GM23338 (cell line): ENCODE measurements at regions not wholly inside any gene's neighbourhood (a gene's known extent, or its start where the extent isn't known, plus 50 kb on each side); places are given as distances from the start of the nearest gene placed in this dataset.

ENCODE experiments used
- ATAC-seq: fragments of 200-7000 bp; cut with Tn5 transposase; 3 replicates; pipeline ENCODE4 v1.9.1; 2020
- DNase-seq: peaks from one replicate; pipeline ENCODE4 v3.0.0-alpha.2; 2015; ENCODE audit warnings: low spot score
- H2AFZ ChIP-seq: fragments of 200-600 bp; sonication (generic); 2 replicates; pipeline ENCODE4 v1.8.0; 2016; ENCODE audit warnings: antibody characterized with exemption, mild to moderate bottlenecking, moderate library complexity
- H3F3A ChIP-seq: fragments of 200-600 bp; sonication (generic); replicated peaks from 2 replicates; pipeline ENCODE4 v1.8.0; 2017; ENCODE audit warnings: antibody characterized with exemption, mixed run types, low read depth
- H3K27ac ChIP-seq: fragments of 200-600 bp; sonication (generic); 2 replicates; pipeline ENCODE4 v1.6.1; 2016; ENCODE audit warnings: low read depth
- H3K27me3 ChIP-seq: fragments of 200-600 bp; sonication (generic); 2 replicates; pipeline ENCODE4 v1.8.0; 2016; ENCODE audit warnings: mild to moderate bottlenecking, mixed run types, moderate library complexity; ENCODE audit not compliant: insufficient read depth
- H3K36me3 ChIP-seq: fragments of 200-600 bp; sonication (generic); 2 replicates; pipeline ENCODE4 v1.8.0; 2016; ENCODE audit warnings: mild to moderate bottlenecking; ENCODE audit not compliant: insufficient read depth
- H3K4me1 ChIP-seq: fragments of 200-600 bp; sonication (generic); 2 replicates; pipeline ENCODE4 v1.8.0; 2016; ENCODE audit warnings: mild to moderate bottlenecking, moderate library complexity; ENCODE audit not compliant: insufficient read depth
- H3K4me2 ChIP-seq: fragments of 200-600 bp; sonication (generic); 2 replicates; pipeline ENCODE4 v1.7.1; 2017; ENCODE audit warnings: mixed run types
- H3K4me3 ChIP-seq: fragments of 200-600 bp; sonication (generic); 2 replicates; pipeline ENCODE4 v1.6.1; 2016; ENCODE audit warnings: mixed run types
- H3K79me2 ChIP-seq: fragments of 200-600 bp; sonication (generic); replicated peaks from 2 replicates; pipeline ENCODE4 v1.8.0; 2017; ENCODE audit warnings: mild to moderate bottlenecking; ENCODE audit not compliant: insufficient read depth
- H3K9me2 ChIP-seq: fragments of 200-600 bp; sonication (generic); 2 replicates; pipeline ENCODE4 v1.8.0; 2017; ENCODE audit not compliant: insufficient read depth
- H4K20me1 ChIP-seq: fragments of 200-600 bp; sonication (generic); replicated peaks from 2 replicates; pipeline ENCODE4 v1.8.0; 2017; ENCODE audit warnings: mild to moderate bottlenecking; ENCODE audit not compliant: insufficient read depth
- H3K27ac Mint-ChIP-seq: 2 replicates; pipeline ENCODE4 v1.8.0; 2020; ENCODE audit warnings: inconsistent platforms, mild to moderate bottlenecking, moderate library complexity, mixed read lengths
- H3K27me3 Mint-ChIP-seq: 3 replicates; pipeline ENCODE4 v1.8.0; 2022; ENCODE audit warnings: low read depth, mild to moderate bottlenecking, moderate library complexity, mixed read lengths, inconsistent platforms; ENCODE audit not compliant: insufficient read depth, poor library complexity
- H3K36me3 Mint-ChIP-seq: 3 replicates; pipeline ENCODE4 v1.8.0; 2021; ENCODE audit warnings: low read depth, mild to moderate bottlenecking, inconsistent platforms, moderate library complexity, mixed read lengths
- H3K4me1 Mint-ChIP-seq: 3 replicates; pipeline ENCODE4 v1.8.0; 2020; ENCODE audit warnings: mild to moderate bottlenecking, inconsistent platforms, mixed read lengths
- H3K4me3 Mint-ChIP-seq: 3 replicates; pipeline ENCODE4 v1.8.0; 2021; ENCODE audit warnings: moderate library complexity, mild to moderate bottlenecking, inconsistent platforms, mixed read lengths
- H3K9me3 Mint-ChIP-seq: 3 replicates; pipeline ENCODE4 v1.8.0; 2020; ENCODE audit warnings: moderate library complexity, mild to moderate bottlenecking, inconsistent platforms, mixed read lengths
- CREB1 ChIP-seq: fragments of 250-450 bp; sonication (Bioruptor Pico); IDR thresholded peaks from 2 replicates; pipeline ENCODE4 v1.5.0; 2020; ENCODE audit warnings: low read depth, mild to moderate bottlenecking, moderate library complexity
- CTCF ChIP-seq, 2 experiments: fragments of 200-600 bp in 1 of 2; sonication (generic) in 1 of 2; conservative IDR thresholded peaks; 2 replicates each; pipeline versions ENCODE4 v1.5.1 to v1.6.1; 2016 to 2017; ENCODE audit warnings: antibody characterized with exemption in 2 of 2, low read depth in 2 of 2, mild to moderate bottlenecking in 2 of 2, moderate library complexity in 1 of 2
- ETS1 ChIP-seq: IDR thresholded peaks from 2 replicates; pipeline ENCODE4 v1.6.1; 2016; ENCODE audit warnings: antibody characterized with exemption
- EZH2 ChIP-seq: fragments of 200-600 bp; sonication (generic); IDR thresholded peaks from one replicate; pipeline ENCODE4 v1.8.0; 2017; ENCODE audit warnings: antibody characterized with exemption, mild to moderate bottlenecking, low read depth; ENCODE audit not compliant: unreplicated experiment
- EZH2phosphoT487 ChIP-seq: fragments of 200-600 bp; sonication (generic); IDR thresholded peaks from one replicate; pipeline ENCODE4 v1.8.1; 2018; ENCODE audit warnings: antibody characterized with exemption; ENCODE audit not compliant: unreplicated experiment
- JUNB ChIP-seq: IDR thresholded peaks from one replicate; pipeline ENCODE4 v1.6.1; 2016; ENCODE audit warnings: antibody characterized with exemption; ENCODE audit not compliant: unreplicated experiment
- NANOG ChIP-seq: IDR thresholded peaks from 2 replicates; pipeline ENCODE4 v1.6.1; 2016; ENCODE audit warnings: antibody characterized with exemption, borderline replicate concordance
- POLR2AphosphoS5 ChIP-seq: IDR thresholded peaks from 2 replicates; pipeline ENCODE4 v1.6.1; 2016; ENCODE audit warnings: antibody characterized with exemption, low read depth
- REST ChIP-seq: IDR thresholded peaks from one replicate; pipeline ENCODE4 v1.6.1; 2018; ENCODE audit warnings: antibody characterized with exemption; ENCODE audit not compliant: unreplicated experiment
- STAT1 ChIP-seq: IDR thresholded peaks from one replicate; pipeline ENCODE4 v1.6.1; 2016; ENCODE audit warnings: antibody characterized with exemption; ENCODE audit not compliant: unreplicated experiment
- ZNF114 ChIP-seq: fragments of 250-450 bp; sonication (Bioruptor Pico); IDR thresholded peaks from 2 replicates; pipeline ENCODE4 v1.5.0; 2020; ENCODE audit warnings: mild to moderate bottlenecking, moderate library complexity
- ZNF331 ChIP-seq: fragments of 250-450 bp; sonication (Bioruptor Pico); IDR thresholded peaks from 2 replicates; pipeline ENCODE4 v1.5.0; 2020; ENCODE audit warnings: low read depth, mild to moderate bottlenecking, moderate library complexity
- TF ChIP-seq, protein P1 (sequence below): fragments of 250-450 bp; sonication (Bioruptor Pico); IDR thresholded peaks from 2 replicates; pipeline ENCODE4 v1.5.0; 2020; ENCODE audit warnings: mild to moderate bottlenecking, moderate library complexity

GRCh38 chr5:40317023-40317422 is 362.7 kb upstream of the PTGER4 start:
- Histone ChIP-seq H3K4me2 (no peak overlapping the region), H3K4me3 (no peak overlapping the region), H3K27me3 (no peaks in the 10 kb centered on the region), H3K36me3 (no peaks in the 10 kb centered on the region), H2AFZ (no peak overlapping the region), H3K4me1 (peaks cover 3% of the 10 kb centered on the region; the same call in 1 of the 2 replicates), H4K20me1 (no peaks in the 10 kb centered on the region), H3K27ac (no peak overlapping the region), H3K79me2 (no peaks in the 10 kb centered on the region), H3K9me2 (peaks cover 6% of the 10 kb centered on the region; the same call in 1 of the 2 replicates), H3F3A (no peaks in the 10 kb centered on the region)
- Mint-ChIP-seq H3K4me3 (no peak overlapping the region), H3K27me3 (peaks cover 5% of the 10 kb centered on the region), H3K4me1 (no peaks in the 10 kb centered on the region; the same call in 2 of the 3 replicates), H3K27ac (no peak overlapping the region), H3K36me3 (no peaks in the 10 kb centered on the region), H3K9me3 (no peaks in the 10 kb centered on the region)
- TF ChIP-seq, protein P1, sequence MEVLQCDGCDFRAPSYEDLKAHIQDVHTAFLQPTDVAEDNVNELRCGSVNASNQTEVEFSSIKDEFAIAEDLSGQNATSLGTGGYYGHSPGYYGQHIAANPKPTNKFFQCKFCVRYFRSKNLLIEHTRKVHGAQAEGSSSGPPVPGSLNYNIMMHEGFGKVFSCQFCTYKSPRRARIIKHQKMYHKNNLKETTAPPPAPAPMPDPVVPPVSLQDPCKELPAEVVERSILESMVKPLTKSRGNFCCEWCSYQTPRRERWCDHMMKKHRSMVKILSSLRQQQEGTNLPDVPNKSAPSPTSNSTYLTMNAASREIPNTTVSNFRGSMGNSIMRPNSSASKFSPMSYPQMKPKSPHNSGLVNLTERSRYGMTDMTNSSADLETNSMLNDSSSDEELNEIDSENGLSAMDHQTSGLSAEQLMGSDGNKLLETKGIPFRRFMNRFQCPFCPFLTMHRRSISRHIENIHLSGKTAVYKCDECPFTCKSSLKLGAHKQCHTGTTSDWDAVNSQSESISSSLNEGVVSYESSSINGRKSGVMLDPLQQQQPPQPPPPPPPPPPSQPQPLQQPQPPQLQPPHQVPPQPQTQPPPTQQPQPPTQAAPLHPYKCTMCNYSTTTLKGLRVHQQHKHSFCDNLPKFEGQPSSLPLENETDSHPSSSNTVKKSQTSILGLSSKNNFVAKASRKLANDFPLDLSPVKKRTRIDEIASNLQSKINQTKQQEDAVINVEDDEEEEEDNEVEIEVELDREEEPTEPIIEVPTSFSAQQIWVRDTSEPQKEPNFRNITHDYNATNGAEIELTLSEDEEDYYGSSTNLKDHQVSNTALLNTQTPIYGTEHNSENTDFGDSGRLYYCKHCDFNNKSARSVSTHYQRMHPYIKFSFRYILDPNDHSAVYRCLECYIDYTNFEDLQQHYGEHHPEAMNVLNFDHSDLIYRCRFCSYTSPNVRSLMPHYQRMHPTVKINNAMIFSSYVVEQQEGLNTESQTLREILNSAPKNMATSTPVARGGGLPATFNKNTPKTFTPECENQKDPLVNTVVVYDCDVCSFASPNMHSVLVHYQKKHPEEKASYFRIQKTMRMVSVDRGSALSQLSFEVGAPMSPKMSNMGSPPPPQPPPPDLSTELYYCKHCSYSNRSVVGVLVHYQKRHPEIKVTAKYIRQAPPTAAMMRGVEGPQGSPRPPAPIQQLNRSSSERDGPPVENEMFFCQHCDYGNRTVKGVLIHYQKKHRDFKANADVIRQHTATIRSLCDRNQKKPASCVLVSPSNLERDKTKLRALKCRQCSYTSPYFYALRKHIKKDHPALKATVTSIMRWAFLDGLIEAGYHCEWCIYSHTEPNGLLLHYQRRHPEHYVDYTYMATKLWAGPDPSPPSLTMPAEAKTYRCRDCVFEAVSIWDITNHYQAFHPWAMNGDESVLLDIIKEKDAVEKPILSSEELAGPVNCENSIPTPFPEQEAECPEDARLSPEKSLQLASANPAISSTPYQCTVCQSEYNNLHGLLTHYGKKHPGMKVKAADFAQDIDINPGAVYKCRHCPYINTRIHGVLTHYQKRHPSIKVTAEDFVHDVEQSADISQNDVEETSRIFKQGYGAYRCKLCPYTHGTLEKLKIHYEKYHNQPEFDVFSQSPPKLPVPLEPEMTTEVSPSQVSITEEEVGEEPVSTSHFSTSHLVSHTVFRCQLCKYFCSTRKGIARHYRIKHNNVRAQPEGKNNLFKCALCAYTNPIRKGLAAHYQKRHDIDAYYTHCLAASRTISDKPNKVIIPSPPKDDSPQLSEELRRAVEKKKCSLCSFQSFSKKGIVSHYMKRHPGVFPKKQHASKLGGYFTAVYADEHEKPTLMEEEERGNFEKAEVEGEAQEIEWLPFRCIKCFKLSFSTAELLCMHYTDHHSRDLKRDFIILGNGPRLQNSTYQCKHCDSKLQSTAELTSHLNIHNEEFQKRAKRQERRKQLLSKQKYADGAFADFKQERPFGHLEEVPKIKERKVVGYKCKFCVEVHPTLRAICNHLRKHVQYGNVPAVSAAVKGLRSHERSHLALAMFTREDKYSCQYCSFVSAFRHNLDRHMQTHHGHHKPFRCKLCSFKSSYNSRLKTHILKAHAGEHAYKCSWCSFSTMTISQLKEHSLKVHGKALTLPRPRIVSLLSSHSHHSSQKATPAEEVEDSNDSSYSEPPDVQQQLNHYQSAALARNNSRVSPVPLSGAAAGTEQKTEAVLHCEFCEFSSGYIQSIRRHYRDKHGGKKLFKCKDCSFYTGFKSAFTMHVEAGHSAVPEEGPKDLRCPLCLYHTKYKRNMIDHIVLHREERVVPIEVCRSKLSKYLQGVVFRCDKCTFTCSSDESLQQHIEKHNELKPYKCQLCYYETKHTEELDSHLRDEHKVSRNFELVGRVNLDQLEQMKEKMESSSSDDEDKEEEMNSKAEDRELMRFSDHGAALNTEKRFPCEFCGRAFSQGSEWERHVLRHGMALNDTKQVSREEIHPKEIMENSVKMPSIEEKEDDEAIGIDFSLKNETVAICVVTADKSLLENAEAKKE (CRISPR knock-in tag): no peak
- no peak for TF ChIP-seq ETS1
- TF ChIP-seq EZH2phosphoT487: no peak
- TF ChIP-seq STAT1: no peak
- TF ChIP-seq ZNF331 (CRISPR knock-in tag): no peak
- TF ChIP-seq REST: no peak
- TF ChIP-seq EZH2: no peak
- TF ChIP-seq ZNF114 (CRISPR knock-in tag): no peak
- TF ChIP-seq JUNB: no peak
- TF ChIP-seq CTCF (conservative IDR thresholded peaks at IDR 0.05; ENCODE audit: low read depth in 2 of 2): no peak
- no peak for TF ChIP-seq NANOG
- TF ChIP-seq POLR2AphosphoS5: no peak
- no peak for TF ChIP-seq CREB1 (CRISPR knock-in tag)
- DNase-seq: no peak
- no peak for ATAC-seq
